ENCODE measurements at regions not wholly inside any gene's neighbourhood (a gene's known extent, or its start where the extent isn't known, plus 50 kb on each side); places are given as distances from the start of the nearest gene placed in this dataset.

- TF ChIP-seq CTCF (IDR thresholded peaks at IDR 0.05; ENCODE audit: insufficient read depth, low read length) (no peak), POLR2AphosphoS5 (IDR thresholded peaks at IDR 0.05; ENCODE audit: low read depth) (no peak)
- TF ChIP-seq, protein P1, sequence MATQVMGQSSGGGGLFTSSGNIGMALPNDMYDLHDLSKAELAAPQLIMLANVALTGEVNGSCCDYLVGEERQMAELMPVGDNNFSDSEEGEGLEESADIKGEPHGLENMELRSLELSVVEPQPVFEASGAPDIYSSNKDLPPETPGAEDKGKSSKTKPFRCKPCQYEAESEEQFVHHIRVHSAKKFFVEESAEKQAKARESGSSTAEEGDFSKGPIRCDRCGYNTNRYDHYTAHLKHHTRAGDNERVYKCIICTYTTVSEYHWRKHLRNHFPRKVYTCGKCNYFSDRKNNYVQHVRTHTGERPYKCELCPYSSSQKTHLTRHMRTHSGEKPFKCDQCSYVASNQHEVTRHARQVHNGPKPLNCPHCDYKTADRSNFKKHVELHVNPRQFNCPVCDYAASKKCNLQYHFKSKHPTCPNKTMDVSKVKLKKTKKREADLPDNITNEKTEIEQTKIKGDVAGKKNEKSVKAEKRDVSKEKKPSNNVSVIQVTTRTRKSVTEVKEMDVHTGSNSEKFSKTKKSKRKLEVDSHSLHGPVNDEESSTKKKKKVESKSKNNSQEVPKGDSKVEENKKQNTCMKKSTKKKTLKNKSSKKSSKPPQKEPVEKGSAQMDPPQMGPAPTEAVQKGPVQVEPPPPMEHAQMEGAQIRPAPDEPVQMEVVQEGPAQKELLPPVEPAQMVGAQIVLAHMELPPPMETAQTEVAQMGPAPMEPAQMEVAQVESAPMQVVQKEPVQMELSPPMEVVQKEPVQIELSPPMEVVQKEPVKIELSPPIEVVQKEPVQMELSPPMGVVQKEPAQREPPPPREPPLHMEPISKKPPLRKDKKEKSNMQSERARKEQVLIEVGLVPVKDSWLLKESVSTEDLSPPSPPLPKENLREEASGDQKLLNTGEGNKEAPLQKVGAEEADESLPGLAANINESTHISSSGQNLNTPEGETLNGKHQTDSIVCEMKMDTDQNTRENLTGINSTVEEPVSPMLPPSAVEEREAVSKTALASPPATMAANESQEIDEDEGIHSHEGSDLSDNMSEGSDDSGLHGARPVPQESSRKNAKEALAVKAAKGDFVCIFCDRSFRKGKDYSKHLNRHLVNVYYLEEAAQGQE (IDR thresholded peaks at IDR 0.05; ENCODE audit: insufficient replicate concordance, low read depth), result no peak
Measured at GRCh38 chr21:43347461-43348169, 79.3 kb downstream of the SIK1 start.
